Activated CD4-positive, alpha-beta T cell treated with anti-CD3 and anti-CD28 coated beads for 36 hours (primary cell): ENCODE measurements at regions not wholly inside any gene's neighbourhood (a gene's known extent, or its start where the extent isn't known, plus 50 kb on each side); places are given as distances from the start of the nearest gene placed in this dataset.
"Not testable (repeated sequence)": the region's sequence is repeated elsewhere in the genome, so short reads cannot be mapped to it uniquely, and the experiment has no call there.

Experiments used
- ATAC-seq: fragments of 200-7000 bp; cut with Tn5 transposase; one replicate; pipeline ENCODE4 v1.10.0; 2021; ENCODE audit warnings: mild to moderate bottlenecking, moderate library complexity
- CTCF ChIA-PET: fragments of 350-600 bp; sonication (Branson Sonifier 250); formaldehyde crosslinking; loops from one replicate; lab custom pipeline; 2021; ENCODE audit warnings: antibody characterized with exemption; lab: Charles Lee
- POLR2A ChIA-PET: fragments of 350-600 bp; sonication (Branson Sonifier 250); formaldehyde crosslinking; loops from one replicate; lab custom pipeline; 2021; ENCODE audit warnings: antibody characterized with exemption, inconsistent platforms; lab: Charles Lee
- DNase-seq: peaks from one replicate; pipeline ENCODE4 v3.0.0-alpha.2; 2020
- H3K27ac Mint-ChIP-seq: one replicate; pipeline ENCODE4 v1.8.0; 2021; ENCODE audit warnings: mixed read lengths
- H3K27me3 Mint-ChIP-seq: one replicate; pipeline ENCODE4 v1.8.0; 2021; ENCODE audit warnings: mixed read lengths
- H3K36me3 Mint-ChIP-seq: one replicate; pipeline ENCODE4 v1.8.0; 2021; ENCODE audit warnings: low read depth, mixed read lengths
- H3K4me1 Mint-ChIP-seq: one replicate; pipeline ENCODE4 v1.8.0; 2021; ENCODE audit warnings: mixed read lengths
- H3K4me3 Mint-ChIP-seq: one replicate; pipeline ENCODE4 v1.8.0; 2021; ENCODE audit warnings: mild to moderate bottlenecking, moderate library complexity, mixed read lengths
- H3K9me3 Mint-ChIP-seq: one replicate; pipeline ENCODE4 v1.8.0; 2021; ENCODE audit warnings: low read depth, mixed read lengths
- intact Hi-C, 2 experiments: fragments of 100-400 bp; cut with DNase I in 1 of 2; cut with micrococcal nuclease in 1 of 2; formaldehyde crosslinking; loops; one replicate each; pipeline versions ENCODE4 v1.14.2 to v1.15.1; 2022 to 2024; cut with DNase I, micrococcal nuclease

DNA sequence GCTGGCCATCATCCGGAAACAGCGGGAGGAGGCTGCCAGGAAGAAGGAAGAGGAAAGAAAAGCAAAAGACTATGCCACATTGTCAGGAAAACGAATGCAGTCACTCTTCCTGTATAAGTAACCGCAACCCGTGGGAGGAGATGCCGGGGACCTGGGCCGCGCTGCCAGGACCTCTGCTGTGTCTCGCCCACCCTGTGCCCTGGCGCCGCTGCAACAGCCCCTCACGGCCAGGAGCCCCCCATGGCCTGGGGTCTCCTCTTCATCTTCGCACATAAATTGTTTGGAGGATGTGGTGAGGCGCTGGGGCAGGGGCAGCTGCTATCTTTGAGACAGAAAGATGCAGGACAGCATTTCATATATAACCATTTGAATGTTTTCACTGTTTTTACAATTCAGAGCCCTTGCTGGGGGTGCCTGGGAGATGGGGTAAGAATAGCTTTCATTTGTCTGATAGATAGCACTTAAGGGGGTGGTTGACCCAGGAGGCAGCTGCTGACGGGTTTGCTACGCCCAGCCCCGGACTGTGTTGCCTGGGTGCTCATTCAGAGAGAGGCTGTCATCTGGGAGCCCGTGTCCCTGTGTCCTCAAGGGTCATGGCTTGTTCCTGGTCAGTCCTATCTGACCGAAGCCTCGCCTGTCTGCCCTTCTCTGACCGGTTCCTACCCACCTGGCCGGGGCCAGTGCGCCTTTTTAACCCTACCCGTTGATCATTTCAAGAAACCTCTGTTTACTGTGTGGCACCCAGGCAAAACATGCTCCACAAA, 1067.7 kb upstream of the COX7C start:
- H3K27ac Mint-ChIP-seq: no peak overlapping the region
- no peaks in the 10 kb centered on the region for H3K27me3 Mint-ChIP-seq
- ATAC-seq (no peak), DNase-seq (no peak)
- H3K4me1 Mint-ChIP-seq: no peaks in the 10 kb centered on the region
- no peaks in the 10 kb centered on the region for H3K36me3 Mint-ChIP-seq
- POLR2A ChIA-PET: no interaction called here
- H3K4me3 Mint-ChIP-seq: no peak overlapping the region
- intact Hi-C loops: no loop called here
- CTCF ChIA-PET: no interaction called here
- H3K9me3 Mint-ChIP-seq: peaks cover 16% of the 10 kb centered on the region

DNA sequence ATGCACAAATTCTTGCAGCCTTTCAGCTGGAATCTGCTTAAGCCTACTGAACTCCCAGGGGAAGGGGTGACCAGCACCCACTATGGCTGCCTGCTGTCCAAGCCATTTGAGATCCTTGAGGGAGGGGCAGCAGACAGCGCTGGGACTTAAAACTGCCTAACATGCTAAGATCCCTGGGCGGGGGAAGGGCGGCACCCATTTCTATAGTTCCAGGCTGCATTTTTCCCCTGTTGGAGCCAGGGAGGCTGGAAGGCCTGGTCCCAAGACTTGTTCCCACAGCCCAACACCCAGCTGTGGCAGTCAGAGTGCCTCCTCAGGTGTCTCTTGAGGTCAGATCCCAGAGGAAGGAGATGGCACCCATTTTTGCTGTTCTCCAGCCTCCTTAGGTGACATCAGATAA, 1061.3 kb upstream of the COX7C start:
- no peak overlapping the region for H3K27ac Mint-ChIP-seq
- intact Hi-C loops: no loop called here
- CTCF ChIA-PET: no interaction called here
- POLR2A ChIA-PET: no interaction called here
- H3K4me1 Mint-ChIP-seq: no peaks in the 10 kb centered on the region
- no peaks in the 10 kb centered on the region for H3K36me3 Mint-ChIP-seq
- no peaks in the 10 kb centered on the region for H3K27me3 Mint-ChIP-seq
- no peak overlapping the region for H3K4me3 Mint-ChIP-seq
- DNase-seq (no peak), ATAC-seq (no peak)
- peaks cover 27% of the 10 kb centered on the region for H3K9me3 Mint-ChIP-seq

DNA sequence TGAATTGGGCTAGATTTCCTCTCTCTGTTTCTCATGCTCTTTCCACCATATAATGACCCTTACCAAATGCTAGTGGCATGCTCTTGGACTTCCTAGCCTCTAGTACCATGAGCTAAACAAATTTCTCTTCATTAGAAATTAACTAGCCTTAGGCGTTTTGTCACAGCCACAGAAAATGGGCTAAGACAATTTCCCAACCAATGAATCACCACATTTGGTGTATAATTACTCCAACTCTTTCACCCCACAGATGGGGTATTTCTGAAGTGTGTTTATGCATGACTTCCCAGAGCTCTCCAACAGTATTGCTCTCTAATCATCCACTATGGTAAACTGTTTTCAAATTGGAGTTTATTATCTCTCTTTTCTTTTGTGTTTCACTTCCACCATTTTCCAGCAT, 1041.1 kb upstream of the COX7C start:
- H3K27ac Mint-ChIP-seq: no peak overlapping the region
- no peaks in the 10 kb centered on the region for H3K36me3 Mint-ChIP-seq
- peaks cover 3% of the 10 kb centered on the region for H3K9me3 Mint-ChIP-seq
- ChIA-PET CTCF (no interaction called here), POLR2A (no interaction called here)
- no peak overlapping the region for H3K4me3 Mint-ChIP-seq
- DNase-seq: no peak
- no peaks in the 10 kb centered on the region for H3K27me3 Mint-ChIP-seq
- no peaks in the 10 kb centered on the region for H3K4me1 Mint-ChIP-seq
- intact Hi-C loops: no loop called here
- ATAC-seq: no peak

DNA sequence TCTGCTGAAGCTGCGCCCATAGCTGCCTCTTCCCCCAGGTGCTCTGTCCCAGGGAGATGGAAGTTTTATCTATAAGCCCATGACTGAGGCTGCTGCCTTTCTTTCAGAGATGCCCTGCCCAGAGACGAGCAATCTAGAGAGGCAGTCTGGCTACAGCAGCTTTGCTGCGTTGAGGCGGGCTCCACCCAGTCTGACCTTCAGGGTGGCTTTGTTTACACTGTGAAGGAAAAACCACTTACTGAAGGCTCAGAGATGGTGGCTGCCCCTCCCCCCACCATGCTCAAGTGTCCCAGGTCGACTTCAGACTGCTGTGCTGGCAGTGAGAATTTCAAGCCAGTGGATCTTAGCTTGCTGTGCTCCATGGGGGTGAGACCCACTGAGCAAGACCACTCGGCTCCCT, 1029.9 kb upstream of the COX7C start:
- peaks cover 29% of the 10 kb centered on the region for H3K9me3 Mint-ChIP-seq
- POLR2A ChIA-PET, H3K36me3 Mint-ChIP-seq, H3K27me3 Mint-ChIP-seq, CTCF ChIA-PET, ATAC-seq, H3K27ac Mint-ChIP-seq, H3K4me1 Mint-ChIP-seq, intact Hi-C loops, H3K4me3 Mint-ChIP-seq, DNase-seq: not testable (repeated sequence)

DNA sequence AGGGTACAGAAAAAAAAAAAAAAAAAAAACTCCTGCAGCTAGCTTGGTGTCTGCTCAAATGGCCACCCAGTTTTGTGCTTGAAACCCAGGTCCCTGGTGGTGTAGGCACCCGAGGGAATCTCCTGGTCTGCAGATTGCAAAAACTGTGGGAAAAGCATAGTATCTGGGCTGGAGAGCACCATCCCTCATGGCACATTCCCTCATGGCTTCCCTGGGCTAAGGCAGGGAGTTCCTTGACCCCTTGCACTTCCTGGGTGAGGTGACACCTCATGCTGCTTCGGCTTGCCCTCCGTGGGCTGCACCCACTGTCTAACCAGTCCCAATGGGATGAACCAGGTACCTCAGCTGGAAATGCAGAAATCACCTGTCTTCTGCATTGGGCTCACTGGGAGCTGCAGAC, 1029.5 kb upstream of the COX7C start:
- H3K4me1 Mint-ChIP-seq, H3K27me3 Mint-ChIP-seq, H3K36me3 Mint-ChIP-seq, ATAC-seq, CTCF ChIA-PET, DNase-seq, intact Hi-C loops, H3K27ac Mint-ChIP-seq, POLR2A ChIA-PET, H3K4me3 Mint-ChIP-seq: not testable (repeated sequence)
- peaks cover 30% of the 10 kb centered on the region for H3K9me3 Mint-ChIP-seq

DNA sequence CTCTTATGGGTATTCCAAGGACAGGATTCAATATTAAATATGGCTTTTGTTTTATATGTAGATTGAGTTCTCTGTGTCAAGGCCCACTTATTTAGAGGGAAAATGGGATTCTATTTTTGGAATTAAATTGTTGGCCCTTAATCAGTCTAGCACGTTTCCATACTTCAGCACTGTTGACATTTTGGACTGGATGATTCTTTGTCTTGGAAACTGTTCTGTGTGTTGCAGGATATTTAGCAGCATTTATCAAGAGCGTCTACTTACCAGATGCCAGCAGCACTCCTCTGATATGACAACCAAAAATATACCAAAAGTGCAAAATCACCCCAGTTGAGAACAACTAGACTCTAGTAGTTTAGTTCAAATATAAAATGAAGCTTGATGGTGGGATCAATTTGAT, 1027.0 kb upstream of the COX7C start:
- CTCF ChIA-PET: no interaction called here
- no peak overlapping the region for H3K4me3 Mint-ChIP-seq
- POLR2A ChIA-PET: no interaction called here

DNA sequence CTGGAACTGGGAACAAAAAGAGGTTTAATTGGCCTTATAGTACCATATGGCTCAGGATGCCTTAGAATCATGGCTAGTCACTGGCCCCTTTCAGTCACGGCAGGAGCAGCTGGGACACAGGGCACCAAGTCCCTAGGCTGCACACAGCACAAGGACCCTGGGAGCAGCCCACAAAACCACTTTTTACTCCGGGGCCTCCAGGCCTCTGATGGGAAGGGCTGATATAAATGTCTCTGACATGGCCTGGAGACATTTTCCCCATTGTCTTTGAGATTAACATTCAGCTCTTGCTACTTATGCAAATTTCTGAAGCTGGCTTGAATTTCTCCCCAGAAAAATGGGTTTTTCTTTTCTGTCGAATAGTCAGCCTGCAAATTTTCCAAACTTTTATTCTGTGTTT, 1026.4 kb upstream of the COX7C start:
- DNase-seq: no peak
- no peaks in the 10 kb centered on the region for H3K4me1 Mint-ChIP-seq
- H3K27me3 Mint-ChIP-seq: no peaks in the 10 kb centered on the region
- no peak for ATAC-seq
- H3K27ac Mint-ChIP-seq: no peak overlapping the region
- intact Hi-C loops: no loop called here
- no peak overlapping the region for H3K4me3 Mint-ChIP-seq
- no peaks in the 10 kb centered on the region for H3K36me3 Mint-ChIP-seq
- ChIA-PET CTCF (no interaction called here), POLR2A (no interaction called here)
- peaks cover 12% of the 10 kb centered on the region for H3K9me3 Mint-ChIP-seq

More for the DNA sequence above, 1027.0 kb upstream of the COX7C start:
- peaks cover 16% of the 10 kb centered on the region for H3K9me3 Mint-ChIP-seq
- H3K27ac Mint-ChIP-seq: no peak overlapping the region
- no peaks in the 10 kb centered on the region for H3K36me3 Mint-ChIP-seq
- intact Hi-C loops: no loop called here
- H3K4me1 Mint-ChIP-seq: no peaks in the 10 kb centered on the region
- ATAC-seq: no peak
- DNase-seq: no peak
- no peaks in the 10 kb centered on the region for H3K27me3 Mint-ChIP-seq

DNA sequence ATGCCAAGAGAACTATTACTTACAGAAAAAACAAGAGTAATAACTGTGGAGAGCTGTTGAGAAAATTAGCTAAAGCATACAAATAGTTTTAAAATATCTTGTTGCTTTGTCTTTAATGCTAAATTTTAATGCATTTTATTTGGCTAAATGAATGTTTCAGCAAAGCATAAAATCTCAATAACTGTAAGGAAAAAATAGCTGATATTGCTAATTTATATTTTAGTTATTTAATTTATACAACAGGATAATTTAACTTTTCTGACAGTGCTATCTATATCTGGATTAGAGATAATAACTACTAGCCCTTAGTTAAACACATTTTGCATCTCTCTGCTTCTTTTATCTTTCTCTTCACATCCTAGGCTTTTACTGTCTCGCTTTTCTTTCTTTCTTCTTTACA, 1014.9 kb upstream of the COX7C start:
- CTCF ChIA-PET: no interaction called here

DNA sequence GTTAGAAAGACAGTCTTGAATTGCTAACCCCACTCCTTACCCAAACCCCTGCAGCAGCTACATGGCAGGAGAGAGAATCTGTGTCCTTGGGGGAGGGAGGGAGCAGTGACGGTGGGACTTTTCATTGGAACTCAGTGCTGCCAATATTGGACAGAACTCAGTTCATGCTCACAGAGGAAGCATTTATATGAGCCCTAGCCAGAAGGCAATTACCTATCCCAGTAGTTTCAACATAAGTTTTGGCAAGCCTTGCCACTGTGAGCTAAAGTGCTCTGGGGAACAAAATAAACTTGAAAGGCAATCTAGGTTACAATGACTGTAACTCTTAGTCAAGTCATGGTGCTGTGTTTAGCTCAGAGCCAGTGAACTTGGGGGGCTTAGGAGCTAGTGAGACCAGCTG, 1013.4 kb upstream of the COX7C start:
- Mint-ChIP-seq H3K4me3 (no peak overlapping the region), H3K27ac (no peak overlapping the region), H3K4me1 (no peaks in the 10 kb centered on the region), H3K27me3 (no peaks in the 10 kb centered on the region), H3K9me3 (no peaks in the 10 kb centered on the region), H3K36me3 (no peaks in the 10 kb centered on the region)
- ChIA-PET POLR2A (no interaction called here), CTCF (no interaction called here)
- no peak for ATAC-seq
- DNase-seq: no peak
- intact Hi-C loops: no loop called here

More for the DNA sequence above, 1014.9 kb upstream of the COX7C start:
- Mint-ChIP-seq H3K27ac (no peak overlapping the region), H3K36me3 (no peaks in the 10 kb centered on the region), H3K27me3 (no peaks in the 10 kb centered on the region), H3K9me3 (no peaks in the 10 kb centered on the region), H3K4me1 (no peaks in the 10 kb centered on the region), H3K4me3 (no peak overlapping the region)
- DNase-seq: no peak
- intact Hi-C loops: no loop called here
- no peak for ATAC-seq
- POLR2A ChIA-PET: no interaction called here

DNA sequence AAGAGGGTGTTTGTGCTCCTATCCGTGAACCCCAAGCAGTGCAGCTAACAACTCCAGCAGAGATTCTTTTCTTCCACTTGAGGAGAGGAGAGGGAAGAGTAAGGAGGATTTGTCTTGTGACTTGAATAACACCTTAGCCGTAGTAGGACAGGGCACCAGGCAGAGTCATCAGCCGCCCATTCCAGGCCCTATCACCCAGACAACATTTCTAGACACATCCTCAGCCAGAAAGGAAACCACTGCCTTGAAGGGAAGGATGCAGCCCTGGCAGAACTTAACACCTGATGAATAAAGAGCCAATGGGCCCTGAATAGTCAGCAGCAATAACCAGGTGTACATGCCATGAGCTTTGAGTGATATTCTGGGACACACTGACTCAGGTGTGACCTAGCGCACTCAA, 1013.0 kb upstream of the COX7C start:
- H3K9me3 Mint-ChIP-seq: no peaks in the 10 kb centered on the region
- ChIA-PET CTCF (no interaction called here), POLR2A (no interaction called here)
- DNase-seq (no peak), ATAC-seq (no peak)
- H3K4me1 Mint-ChIP-seq: no peaks in the 10 kb centered on the region
- no peaks in the 10 kb centered on the region for H3K27me3 Mint-ChIP-seq
- no peak overlapping the region for H3K4me3 Mint-ChIP-seq
- no peak overlapping the region for H3K27ac Mint-ChIP-seq
- H3K36me3 Mint-ChIP-seq: no peaks in the 10 kb centered on the region
- intact Hi-C loops: no loop called here

DNA sequence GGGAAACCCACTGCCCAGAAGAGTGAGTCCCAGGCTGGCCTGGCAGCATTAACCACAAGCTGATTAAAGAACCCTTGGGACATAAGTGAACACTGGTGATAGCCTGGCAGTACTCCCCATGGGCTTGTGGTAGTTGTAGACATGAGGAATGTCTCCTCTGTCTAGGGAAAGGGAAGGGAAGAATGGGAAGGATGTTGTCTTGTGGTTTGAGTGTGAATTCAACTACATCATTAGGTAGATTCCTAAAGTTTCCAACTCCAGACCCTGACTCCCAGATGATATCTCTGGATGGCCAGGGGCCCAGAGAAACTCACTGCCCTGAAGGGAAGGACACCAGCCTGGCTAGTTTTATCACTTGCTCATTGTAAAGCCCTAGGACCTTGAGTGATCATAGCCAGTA, 1012.4 kb upstream of the COX7C start:
- no peaks in the 10 kb centered on the region for H3K4me1 Mint-ChIP-seq
- H3K27me3 Mint-ChIP-seq: no peaks in the 10 kb centered on the region
- CTCF ChIA-PET: no interaction called here

DNA sequence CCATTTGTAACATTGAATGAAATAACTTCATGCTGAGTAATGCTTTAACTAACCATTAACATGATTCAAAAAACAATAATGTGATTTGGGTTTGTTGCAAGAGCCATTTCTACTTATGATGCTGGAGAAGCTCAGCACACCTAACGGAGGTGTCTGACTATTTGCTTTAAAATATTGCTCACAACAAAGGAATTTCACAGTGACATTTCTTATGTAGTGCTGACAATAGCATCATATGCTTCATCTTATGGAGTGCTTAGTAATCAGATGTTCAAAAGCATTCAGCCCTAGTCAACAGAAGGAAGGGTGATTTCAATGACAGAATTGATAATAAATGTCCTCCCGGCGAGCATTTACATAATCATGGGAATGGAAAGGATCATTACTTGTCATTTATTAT, 1003.3 kb upstream of the COX7C start:
- no peak overlapping the region for H3K4me3 Mint-ChIP-seq
- no peaks in the 10 kb centered on the region for H3K9me3 Mint-ChIP-seq
- ATAC-seq (no peak), DNase-seq (no peak)
- no peaks in the 10 kb centered on the region for H3K36me3 Mint-ChIP-seq
- intact Hi-C loops: no loop called here
- H3K27ac Mint-ChIP-seq: no peak overlapping the region
- no peaks in the 10 kb centered on the region for H3K27me3 Mint-ChIP-seq
- ChIA-PET CTCF (no interaction called here), POLR2A (no interaction called here)
- no peaks in the 10 kb centered on the region for H3K4me1 Mint-ChIP-seq

More for the DNA sequence above, 1012.4 kb upstream of the COX7C start:
- POLR2A ChIA-PET: no interaction called here
- no peaks in the 10 kb centered on the region for H3K36me3 Mint-ChIP-seq
- DNase-seq: no peak
- intact Hi-C loops: no loop called here
- no peak overlapping the region for H3K4me3 Mint-ChIP-seq
- ATAC-seq: no peak
- no peaks in the 10 kb centered on the region for H3K9me3 Mint-ChIP-seq
- H3K27ac Mint-ChIP-seq: no peak overlapping the region
